ENCODE measurements at regions not wholly inside any gene's neighbourhood (a gene's known extent, or its start where the extent isn't known, plus 50 kb on each side); places are given as distances from the start of the nearest gene placed in this dataset.
"Not testable (repeated sequence)": the region's sequence is repeated elsewhere in the genome, so short reads cannot be mapped to it uniquely, and the experiment has no call there.

DNA sequence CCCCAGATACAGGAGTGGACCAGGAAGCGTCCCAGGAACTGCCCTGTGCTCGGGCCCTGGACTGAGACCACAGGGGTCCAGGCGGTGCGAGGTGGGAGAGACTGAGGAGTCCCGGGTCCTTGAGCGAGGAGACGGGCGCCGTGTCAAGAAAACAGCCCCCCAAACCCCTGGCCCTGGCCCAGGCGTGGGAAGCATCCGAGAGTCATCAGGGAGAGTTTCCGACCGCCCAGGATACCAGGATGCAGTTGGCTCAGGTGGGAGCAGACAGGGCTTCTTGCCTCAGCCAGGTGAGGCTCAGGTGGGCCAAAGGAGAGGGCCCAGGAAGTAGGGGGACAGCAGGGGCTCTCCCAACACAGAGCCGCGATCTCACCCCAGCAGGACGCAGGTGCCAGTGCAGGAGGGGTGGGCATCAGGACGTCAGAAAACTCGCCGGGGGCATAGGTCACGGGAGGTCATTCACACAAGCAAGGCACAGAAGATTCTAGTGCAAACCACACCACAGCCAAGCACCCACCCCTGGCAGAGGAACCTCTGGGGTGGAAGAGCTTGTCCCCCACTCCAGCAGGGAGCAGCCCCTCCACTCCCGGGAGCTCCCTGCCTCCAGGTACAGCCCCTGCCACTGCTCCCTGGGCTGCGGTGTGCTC is 102.5 kb upstream of the EIF5 start:
- DNase-seq (ENCODE audit: low read depth, low spot score), result no peak

DNA sequence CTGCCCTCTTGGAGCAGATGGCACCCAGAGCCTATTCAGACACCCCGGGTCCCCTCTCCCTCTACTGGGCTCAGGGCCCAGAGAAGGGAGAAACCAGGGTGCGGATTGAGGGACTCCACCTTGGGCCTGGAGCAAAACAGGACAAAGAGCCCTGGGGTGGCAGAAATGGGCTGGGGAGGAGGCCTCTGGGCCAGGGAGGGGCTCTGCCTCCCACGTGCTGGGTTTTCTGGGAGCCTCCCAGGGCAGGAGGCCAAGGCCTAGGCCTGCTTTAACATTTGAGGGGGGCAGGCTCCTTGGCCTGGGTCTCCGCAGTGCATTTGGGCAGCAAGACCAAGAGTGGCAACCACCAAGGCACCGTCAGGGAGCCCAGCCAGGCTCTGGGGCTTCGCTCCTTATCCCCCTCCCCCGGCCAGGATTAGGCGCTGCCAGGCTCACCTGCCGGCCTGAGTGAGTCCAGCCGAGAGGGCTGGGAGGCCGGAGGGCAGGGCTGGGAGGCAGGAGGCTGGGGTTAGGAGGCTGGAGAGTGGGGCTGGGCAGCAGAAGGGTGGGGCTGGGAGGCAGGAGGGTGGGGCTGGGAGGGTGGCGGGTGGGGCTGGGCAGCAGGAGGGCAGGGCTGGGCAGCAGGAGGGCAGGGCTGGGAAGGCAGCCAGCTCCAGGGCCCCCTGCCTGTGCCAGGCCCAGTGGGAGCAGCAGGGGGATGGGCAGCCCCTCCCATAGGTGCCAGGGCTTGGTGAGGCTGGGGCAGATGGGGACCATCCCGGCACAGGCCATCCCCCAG is 101.8 kb upstream of the EIF5 start:
- no peak for DNase-seq (ENCODE audit: low read depth, low spot score)

DNA sequence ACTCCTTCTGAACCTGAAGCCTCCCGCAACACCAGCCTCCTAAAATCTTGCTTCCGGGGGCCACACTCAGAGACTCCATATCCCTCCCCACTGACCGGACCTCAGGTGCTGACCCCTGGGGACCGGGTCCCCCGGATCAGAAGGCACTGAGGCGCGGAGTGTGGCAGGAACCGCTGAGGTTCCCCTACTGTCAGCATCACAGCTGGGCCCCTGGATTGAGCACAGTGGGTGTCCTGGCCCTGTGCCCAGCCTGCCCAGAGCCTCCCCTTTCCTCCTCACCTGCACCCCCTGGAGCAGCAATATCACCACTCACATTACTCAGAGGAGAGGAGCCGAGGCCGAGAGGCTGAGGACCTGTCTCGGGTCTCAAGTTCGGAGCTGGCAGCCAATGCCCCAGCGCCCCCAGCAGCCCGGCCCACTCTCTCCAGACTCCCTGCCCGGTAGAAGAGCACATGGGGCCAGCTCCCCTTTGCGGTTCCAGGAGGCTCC is 101.2 kb upstream of the EIF5 start:
- DNase-seq (ENCODE audit: low read depth, low spot score), result no peak

DNA sequence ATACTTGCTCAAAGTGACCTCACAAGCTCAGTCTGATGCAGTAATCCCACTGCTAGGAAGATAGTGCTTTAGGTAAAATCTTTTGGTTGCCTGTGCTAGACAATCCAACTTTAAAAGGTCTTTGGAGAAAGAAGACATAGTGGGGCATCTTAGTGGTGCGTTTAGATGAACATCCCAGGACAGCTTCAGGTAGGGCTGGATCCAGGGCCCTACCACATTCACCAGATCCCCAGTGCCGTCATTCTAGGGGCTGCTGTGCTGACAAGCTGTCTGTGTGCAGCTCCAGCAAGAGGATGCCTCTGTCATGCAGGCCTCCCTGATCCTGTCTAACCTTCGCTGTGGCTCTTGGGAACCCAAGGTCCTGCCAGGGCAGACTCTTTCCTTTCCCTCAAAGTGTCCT is 100.7 kb upstream of the EIF5 start:
- DNase-seq (ENCODE audit: low read depth, low spot score), result no peak

DNA sequence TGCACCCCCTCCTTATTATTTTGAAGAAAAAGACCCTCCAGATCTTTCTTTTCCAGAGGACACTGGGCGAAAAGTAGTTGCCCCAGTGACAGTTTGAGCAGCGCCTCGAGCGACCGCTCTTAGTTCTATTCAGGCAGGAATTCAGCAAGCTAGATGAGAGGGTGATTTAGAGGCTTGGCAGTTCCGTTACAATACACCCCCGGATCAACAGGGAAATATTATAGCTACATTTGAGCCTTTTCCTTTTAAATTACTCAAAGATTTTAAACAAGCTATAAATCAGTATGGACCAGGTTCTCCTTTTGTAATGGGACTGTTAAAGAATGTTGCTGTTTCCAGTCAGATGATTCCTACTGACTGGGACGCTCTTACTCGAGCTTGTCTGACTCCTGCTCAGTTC is 99.2 kb upstream of the EIF5 start:
- not testable (repeated sequence) for DNase-seq (ENCODE audit: low read depth, low spot score)

DNA sequence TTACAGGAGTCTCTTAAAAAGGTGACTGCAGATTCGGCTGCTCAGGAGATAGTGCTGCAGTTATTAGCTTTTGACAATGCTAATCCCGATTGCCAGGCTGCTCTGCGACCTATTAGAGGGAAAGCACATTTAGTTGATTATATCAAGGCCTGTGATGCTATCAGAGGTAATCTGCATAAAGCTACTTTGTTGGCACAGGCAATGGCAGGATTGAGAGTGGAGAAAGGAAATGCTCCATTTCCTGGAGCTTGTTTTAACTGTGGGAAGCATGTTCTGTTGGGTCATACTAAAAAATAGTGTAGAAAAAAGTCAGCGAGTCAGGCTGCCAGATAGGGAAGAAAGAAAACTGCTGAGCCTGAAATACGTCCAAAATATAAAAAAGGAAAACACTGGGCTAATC is 98.5 kb upstream of the EIF5 start:
- not testable (repeated sequence) for DNase-seq (ENCODE audit: low read depth, low spot score)

DNA sequence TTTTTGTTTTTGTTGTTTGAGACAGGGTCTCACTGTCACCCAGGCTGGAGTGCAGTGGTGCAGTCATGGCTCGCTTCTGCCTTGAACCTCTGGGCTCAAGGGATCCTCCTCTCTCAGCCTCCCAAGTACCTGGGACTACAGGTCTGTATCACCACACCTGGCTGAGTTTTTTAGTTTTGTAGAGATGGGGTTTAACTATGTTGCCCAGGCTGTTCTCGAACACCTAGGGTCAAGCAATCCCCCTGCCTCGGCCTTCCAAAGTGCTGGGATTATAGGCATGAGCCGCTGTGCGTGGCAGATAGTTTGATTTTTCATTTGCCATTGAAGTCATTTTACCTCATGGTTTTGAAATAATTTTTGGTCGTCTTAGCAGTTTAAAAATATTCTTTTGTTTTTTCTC is 94.3 kb upstream of the EIF5 start:
- DNase-seq (ENCODE audit: low read depth, low spot score), result no peak

DNA sequence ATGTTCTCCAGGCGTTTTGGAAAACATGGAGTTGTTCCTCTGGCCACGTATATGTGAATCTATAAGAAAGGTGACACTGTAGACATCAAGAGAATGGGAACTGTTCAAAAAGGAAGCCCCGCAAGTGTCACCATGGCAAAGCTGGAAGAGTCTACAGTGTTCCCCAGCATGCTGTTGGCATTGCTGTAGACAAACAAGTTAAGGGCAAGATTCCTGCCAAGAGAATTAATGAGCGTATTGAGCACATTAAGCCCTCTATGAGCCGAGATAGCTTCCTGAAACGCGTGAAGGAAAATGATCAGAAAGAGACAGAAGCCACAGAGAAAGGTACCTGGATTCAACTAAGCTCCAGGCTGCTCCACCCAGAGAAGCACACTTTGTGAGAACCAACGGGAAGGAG is 92.5 kb upstream of the EIF5 start:
- no peak for DNase-seq (ENCODE audit: low read depth, low spot score)

DNA sequence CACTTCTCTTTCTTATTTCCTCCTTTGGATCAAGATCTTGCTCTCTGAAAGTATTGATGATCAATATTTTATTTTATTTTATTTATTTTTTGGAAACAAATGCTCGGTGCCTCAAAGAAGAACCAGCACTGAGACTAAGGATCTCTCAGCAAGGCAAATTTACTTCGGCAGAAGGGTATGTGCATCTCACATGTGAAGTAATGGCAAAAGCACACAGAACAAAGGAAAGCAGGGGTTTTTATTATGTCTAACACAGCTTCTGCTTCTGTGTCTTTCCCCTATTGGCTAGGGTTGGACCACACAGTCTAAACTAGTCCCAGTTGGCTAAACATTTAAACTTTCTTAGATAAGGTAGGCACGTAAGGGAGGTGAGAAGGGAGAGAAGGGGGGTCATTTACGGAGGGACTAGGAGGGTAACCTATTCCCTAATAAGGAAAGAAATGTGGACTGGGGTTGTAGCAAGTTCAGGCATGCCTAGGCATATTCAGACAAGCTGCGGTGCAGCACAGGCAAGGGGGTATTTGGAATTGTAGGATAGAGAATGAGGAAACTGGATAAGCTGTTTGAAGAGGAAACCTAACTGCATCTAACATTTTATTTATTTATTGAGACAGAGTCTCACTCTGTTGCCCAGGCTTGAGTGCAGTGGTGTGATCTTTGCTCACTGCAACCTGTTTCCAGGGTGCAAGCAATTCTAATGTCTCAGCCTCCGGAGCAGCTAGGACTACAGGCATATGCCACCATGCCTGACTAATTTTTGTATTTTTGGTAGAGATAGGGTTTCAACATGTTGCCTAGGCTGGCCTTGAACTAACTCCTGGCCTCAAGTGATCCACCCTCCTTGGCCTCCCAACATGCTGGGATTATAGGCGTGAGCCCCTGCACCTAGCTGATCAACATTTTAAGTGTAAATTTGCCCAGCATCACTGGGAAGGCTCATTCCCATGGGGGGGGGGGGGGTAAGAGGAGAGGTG is 90.0 kb upstream of the EIF5 start:
- no peak for DNase-seq (ENCODE audit: low read depth, low spot score)

DNA sequence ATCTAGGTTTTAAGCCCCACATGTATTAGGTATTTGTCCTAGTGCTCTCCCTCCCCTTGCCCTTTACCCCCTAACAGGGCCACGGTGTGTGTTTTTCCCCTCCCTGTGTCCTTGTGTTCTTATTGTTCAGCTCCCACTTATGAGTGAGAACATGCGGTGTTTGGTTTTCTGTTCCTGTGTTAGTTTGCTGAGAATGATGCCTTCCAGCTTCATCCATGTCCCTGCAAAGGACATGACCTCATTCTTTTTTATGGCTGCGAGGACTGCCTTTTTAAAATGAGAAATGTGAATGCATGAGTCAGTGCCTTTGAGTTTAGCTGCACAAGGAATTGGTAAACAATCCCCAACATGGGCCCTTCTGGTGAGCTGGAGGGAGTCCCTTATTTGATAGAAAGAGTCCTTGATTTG is 88.4 kb upstream of the EIF5 start:
- DNase-seq (ENCODE audit: low read depth, low spot score), result peak; percentile 45

DNA sequence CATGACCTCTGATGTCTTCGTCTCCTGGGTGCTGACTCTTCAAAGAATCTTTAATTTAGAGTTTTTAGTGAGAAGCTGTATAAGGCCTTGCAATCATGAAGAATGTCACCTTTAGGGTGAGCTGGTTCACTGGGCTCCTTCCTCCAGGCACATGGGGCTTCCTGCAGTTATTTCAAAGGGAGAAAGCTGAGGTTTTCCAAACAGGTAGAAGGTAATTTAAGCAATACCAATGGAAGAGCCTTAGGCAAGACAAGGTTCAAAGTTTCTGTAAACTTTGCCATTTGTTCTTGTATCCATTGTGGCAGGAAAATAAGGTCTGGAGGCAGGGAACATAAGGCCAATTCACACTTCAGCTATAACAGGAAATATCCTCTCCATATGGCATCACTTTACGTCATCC is 88.0 kb upstream of the EIF5 start:
- peak; percentile 40 for DNase-seq (ENCODE audit: low read depth, low spot score)

DNA sequence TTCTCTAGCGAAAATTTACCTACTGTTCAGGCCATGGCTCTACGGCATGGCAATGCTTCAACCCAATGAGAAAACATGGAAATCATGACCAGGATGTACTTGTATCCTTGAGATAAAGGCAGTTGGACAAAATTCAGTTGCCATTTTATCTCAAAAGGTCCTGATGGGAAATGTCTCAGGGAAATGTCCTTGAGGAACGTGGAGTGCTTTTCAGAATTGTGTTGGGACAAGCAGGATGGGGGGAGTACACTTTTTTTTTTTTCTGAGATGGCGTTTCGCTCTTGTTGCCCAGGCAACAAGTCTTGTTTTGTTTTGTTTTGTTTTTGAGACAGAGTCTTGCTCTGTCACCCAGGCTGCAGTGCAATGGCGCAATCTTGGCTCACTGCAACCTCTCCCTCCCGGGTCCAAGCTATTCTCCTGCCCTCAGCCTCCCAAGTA is 86.8 kb upstream of the EIF5 start:
- no peak for DNase-seq (ENCODE audit: low read depth, low spot score)

DNA sequence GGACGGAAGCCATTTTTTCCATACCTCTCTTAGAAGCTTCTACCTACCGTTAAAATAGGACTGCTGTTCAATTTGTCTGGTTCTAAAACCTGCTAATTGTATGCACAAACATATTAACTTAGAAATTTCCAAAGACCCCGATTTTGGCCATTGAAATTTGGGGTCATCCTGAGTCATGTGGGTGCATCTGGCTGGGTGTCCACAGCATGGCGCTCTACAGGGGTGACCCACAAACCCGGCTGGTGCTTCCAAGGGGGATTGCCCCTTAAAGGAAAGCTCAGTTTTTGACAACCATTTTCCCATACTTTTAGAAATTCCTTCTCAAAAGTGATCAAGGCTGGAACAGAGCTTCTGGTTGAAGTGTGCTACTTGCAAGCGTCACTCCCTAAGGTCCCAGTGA is 83.9 kb upstream of the EIF5 start:
- no peak for DNase-seq (ENCODE audit: low read depth, low spot score)

DNA sequence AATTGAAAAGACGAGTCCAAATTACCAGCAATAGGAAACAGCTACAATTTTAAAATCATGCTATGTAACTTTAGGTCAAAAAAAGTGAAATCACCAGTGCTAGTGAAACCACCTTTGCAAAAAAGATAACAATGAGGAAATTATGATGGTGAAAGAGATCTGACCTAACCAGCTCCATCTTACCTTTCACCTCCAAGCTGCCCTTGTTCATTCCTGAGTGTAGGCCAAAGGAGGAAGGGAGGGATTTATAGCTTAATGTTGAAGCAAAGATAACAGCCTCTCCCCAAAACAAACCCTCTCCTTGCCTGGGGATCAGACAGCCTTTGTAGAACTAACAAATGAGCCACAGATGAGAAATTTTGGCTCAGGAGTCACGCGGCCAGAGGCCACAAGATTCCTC is 83.2 kb upstream of the EIF5 start:
- no peak for DNase-seq (ENCODE audit: low read depth, low spot score)

DNA sequence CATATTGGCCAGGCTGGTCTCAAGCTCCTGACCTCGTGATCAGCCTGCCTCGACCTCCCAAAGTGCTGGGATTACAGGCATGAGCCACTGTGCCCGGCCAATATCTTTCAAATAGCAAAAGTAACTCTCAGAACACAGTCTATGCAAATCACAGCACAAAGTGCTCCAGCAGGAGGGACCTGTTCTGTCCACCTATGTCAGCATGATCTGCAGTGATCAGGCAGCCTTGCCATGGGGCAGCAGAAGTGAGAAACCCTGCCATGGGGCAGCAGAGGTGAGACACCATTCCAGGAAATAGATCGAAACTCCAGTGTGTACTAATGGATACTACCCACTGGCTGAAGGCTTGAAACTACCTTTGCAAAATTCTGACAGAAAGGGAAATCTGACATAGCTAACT is 78.5 kb upstream of the EIF5 start:
- no peak for DNase-seq (ENCODE audit: low read depth, low spot score)

DNA sequence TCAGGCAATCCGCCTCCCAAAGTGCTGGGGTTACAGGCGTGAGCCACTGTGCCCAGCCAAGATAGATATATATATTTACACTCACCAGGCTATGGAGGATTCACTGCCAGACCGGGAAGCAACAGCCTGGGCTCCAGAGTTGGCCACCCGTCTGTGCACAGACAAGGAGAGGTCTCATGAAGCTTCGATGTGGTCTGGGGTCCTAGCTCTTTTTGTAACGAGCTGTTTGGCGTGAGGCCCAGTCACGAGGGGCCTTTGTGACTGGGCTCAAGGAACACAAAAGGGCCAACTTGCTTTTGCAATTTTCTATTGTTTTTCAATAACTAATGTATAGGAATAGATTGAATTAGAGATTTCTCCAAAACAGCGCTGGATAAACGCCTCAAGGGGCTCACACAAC is 77.6 kb upstream of the EIF5 start:
- DNase-seq (ENCODE audit: low read depth, low spot score), result no peak

DNA sequence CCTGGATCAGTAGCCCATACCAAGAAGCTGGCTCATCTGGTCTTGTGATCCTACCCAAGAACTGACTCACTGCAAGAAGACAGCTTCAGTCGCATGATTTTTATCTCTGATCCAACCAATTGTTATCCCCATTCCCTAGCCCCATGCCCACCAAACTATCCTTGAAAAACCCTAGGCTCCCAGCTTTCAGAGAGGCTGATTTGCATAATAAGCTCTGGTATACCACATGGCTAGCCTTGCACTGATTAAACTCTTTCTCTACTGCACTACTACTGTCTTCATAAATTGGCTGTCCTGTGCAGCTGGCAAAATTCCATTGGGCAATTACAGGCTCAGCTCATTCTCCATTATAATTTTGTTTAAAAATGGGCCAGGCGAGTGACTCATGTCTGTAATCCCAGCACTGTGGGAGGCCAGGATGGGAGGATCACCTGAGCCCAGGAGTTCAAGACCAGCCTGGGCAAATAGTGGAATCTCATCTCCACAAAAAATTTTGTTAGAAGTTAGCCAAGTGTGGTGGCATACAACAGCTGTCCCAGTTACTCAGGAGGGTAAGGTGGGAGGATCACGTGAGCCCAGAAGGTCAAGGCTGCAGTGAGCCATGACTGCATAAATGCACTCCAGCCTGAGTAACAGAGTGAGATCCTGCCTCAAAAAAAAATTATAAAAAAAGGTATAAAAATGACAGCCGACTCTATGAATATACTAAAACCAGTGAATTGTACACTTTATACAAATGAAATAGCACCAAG is 76.7 kb upstream of the EIF5 start:
- no peak for DNase-seq (ENCODE audit: low read depth, low spot score)

DNA sequence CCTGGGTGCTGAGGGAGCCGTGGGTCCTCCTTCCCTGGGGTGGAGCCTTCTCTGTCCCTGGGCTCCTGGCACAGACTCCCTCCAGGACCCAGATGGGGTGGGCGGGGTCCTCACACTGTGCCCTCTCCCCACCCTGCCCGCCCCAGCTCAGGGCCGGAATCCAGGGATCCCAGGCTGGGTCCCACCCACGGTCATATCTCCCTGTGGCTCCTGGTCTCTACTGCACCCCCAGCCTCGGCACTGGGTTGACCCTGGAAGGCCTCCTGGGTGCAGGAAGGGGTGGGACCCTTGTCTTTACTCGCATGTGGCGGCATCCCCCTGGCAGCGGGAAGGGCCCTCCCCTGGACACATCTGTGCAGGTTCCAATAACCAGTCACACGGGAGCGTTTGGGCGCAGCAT is 75.8 kb upstream of the EIF5 start:
- DNase-seq (ENCODE audit: low read depth, low spot score), result no peak

DNA sequence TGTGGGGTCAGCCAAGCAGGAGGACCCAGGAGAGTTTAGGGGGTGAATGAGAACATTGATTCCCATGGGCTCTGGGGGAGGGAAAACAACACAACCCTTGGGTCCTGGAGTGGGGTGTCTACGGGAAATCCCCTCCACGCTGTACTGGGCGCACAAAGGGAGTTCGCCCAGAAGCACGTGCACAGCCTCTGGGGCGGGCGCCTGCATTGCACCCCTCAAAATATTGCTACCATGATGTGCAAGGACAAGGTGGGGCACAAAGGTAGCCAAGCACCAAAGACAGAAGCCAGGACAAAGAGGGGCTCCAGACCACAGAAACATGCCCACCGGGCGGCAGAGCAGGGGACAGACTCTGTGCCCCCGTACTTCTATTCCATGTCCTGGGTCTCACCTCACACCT is 74.9 kb upstream of the EIF5 start:
- DNase-seq (ENCODE audit: low read depth, low spot score), result no peak

DNA sequence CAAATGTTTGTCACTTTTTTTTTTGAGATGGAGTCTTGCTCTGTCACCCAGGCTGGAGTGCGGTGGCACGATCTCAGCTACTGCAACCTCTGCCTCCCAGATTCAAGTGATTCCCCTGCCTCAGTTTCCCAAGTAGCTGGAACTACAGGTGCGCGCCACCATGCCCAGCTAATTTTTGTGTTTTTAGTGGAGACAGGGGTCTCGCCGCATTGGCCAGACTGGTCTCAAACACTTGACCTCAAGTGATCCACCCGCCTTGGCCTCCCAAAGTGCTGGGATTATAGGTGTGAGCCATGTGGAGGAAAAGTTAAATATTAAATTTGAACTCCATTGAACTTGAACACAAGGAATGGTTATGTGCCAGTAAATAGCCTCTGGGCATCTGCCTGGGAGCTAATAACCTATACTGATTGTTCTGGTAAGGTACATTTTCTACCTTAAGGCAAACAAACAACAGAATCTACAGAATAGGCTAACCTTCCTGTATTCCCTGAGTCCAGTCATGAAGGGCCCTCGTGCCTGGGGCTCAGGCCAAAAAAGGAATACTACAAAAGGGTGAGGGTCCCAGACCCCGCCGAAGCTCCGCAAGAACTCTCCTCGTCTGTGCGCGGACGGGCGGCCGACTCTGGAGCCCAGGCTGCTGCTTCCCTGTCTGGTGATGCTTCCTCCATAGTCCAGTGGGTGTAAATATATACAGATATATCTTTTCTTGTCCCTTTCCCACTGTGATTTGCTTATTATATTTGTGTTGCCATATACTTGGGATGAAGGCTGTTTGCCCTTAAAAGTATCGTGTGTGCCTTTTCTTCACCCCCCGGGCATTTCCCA is 74.0 kb upstream of the EIF5 start:
- no peak for DNase-seq (ENCODE audit: low read depth, low spot score)
